DOHH2 (cell line): ENCODE measurements at regions not wholly inside any gene's neighbourhood (a gene's known extent, or its start where the extent isn't known, plus 50 kb on each side); places are given as distances from the start of the nearest gene placed in this dataset.

Experiments used
- CTCF ChIP-seq: fragments of 200-600 bp; sonication (generic); IDR thresholded peaks from one replicate; pipeline ENCODE4 v1.5.1; 2014; ENCODE audit warnings: antibody characterized with exemption, mild to moderate bottlenecking, low read depth, low read length; ENCODE audit not compliant: poor library complexity, severe bottlenecking
- EZH2phosphoT487 ChIP-seq: fragments of 200-600 bp; sonication (generic); IDR thresholded peaks from 2 replicates; pipeline ENCODE4 v1.6.1; 2017; ENCODE audit warnings: borderline replicate concordance, mild to moderate bottlenecking, antibody characterized with exemption, low read length, moderate library complexity, mixed read lengths

- TF ChIP-seq CTCF (no peak), EZH2phosphoT487 (no peak)
These were observed 310.1 kb upstream of the SORL1-AS1 start for GRCh38 chr11:121762820-121763219.
